DMS53 treated with DMSO at 0.1 percent for 48 hours (cell line): ENCODE measurements at regions not wholly inside any gene's neighbourhood (a gene's known extent, or its start where the extent isn't known, plus 50 kb on each side); places are given as distances from the start of the nearest gene placed in this dataset.
"Not testable (repeated sequence)": the region's sequence is repeated elsewhere in the genome, so short reads cannot be mapped to it uniquely, and the experiment has no call there.

Experiments used
- DNase-seq: peaks from one replicate; lab custom pipeline; 2025; ENCODE audit not compliant: unreplicated experiment; lab: John Stamatoyannopoulos, UW

DNA sequence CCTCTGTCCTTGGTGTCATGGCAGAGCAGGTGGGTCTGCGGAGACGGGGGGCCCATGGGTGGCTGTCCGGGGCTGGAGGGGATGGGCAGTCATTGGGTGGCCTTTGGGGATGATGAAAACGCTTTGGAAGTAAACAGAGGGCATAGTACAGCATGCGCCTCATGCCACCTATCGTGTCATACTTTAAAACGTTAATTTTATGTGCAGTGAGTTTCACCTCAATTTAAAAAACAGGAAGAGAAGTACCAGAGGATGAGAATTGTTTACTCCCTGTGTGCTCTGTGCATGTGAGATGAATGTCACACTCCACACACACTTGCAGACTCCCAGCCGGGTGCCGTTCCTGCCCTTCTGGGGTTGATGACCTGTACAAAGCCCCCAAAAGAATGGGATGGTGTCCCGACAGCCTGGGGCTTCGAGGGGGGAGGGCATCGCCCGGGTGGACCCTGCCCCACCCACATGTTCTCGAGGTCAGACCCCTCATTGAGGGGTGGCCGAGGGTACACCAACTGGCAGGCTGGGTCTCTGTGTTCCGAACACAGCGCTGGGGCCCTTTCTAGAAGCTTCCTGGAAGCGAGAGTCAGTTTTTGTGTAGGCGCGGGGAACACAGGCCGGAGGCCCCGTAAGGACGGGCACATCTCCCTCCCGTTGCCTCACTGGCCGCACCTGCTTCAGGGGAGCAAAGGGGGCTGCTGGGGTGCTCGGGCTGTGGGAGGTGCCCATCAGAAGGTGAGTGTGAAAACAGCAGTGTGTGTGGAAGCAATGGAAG, 153.2 kb downstream of the LAT start:
- DNase-seq = not testable (repeated sequence)

DNA sequence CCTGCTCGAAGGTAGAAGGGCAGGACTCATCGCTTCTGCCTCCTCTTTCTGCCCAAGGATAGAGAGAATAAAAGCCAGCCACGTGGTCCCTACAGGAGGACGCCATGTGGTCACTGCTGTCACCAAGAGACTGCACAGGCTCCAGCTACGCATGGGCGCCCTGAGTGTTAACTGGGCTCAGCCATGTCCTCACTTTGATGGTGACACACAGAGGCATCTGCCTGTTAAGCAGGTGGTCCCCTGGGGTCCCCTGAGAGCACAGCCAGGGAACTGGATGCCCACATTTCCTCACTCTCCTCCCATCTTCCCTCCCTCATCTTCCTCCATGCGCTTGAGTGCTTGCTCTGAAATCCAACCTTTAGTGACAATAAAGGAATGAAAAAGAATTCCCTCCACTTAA, 152.6 kb downstream of the LAT start:
- not testable (repeated sequence) for DNase-seq

- DNase-seq = not testable (repeated sequence)
These were observed 152.1 kb downstream of the LAT start for GRCh38 chr16:29136916-29137315.

- not testable (repeated sequence) for DNase-seq
These were observed 151.3 kb downstream of the LAT start for GRCh38 chr16:29136046-29136696.

GRCh38 chr16:29135098-29135497, 150.2 kb downstream of the LAT start:
- not testable (repeated sequence) for DNase-seq

DNA sequence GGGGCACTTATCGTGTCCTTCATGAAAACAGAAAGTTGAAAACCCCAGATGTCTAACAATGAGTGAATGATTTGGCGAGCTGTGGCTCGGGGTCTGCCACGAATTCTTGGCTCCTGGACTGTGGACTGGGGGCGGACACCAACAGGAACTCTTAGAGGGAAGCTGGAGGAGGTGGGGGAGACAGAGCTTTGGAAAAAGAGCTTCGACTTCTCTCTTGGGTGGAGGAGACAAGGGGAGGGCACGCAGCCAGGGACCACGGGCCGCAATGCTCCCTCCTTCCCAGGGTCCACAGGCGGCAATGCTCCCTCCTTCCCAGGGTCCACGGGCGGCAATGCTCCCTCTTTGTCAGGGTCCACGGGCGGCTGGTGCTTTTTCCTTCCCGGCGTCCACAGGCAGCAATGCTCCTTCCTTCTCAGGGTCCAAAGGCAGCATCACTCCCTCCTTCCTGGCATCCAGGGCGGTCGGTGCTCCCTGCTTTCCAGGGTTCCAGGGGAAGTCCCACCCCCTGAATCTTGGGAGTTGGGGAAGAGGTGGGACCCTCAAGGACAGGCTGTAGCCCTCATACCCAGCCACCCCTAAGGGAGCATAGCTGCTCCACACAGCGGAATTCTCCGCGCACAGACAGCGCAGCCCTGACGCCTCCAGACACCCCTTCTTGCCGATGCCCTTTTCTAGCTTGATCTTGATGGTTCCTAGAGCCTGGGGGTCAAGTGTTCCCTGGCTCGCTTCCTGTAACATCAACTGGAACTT, 149.0 kb downstream of the LAT start:
- not testable (repeated sequence) for DNase-seq

DNA sequence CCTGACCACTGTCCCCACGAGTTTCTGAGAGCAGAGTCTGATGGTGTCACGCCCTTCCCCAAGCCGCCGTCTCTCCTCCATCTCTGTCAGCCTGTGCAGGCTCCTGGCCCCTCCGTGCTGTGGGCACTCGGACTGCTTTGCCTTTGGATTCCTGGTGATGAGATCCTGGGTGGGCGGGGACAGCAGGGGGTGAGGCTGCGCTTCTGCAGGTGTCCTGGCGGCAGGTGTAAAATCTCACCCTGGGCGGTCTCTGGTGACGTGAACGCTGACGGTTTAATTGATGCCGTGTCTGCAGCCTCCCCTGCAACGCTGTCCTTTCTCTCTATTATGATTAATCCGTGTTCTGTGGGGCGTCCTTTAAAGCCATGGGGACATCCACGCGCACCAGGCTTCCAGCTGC, 148.0 kb downstream of the LAT start:
- DNase-seq = not testable (repeated sequence)

DNA sequence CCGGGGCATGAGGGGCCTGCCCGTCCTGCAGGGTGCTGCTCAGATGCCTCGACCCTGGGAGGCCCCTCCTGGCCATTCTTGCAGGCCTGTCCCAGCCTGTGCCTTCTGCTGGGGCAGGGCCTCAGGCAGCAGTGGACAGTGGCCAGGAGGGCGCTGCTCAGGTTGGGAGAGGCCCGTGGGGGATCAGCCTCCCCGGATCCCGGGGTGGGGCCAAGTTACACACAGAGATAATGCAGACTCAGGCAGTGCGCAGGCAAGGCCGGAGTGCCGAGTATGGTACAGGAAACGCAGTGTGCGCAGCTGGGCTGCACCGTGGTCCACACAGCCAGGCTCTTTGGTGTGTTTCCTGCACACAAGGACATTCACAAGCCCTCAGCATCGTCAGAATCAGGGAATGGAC, 147.6 kb downstream of the LAT start:
- not testable (repeated sequence) for DNase-seq

DNA sequence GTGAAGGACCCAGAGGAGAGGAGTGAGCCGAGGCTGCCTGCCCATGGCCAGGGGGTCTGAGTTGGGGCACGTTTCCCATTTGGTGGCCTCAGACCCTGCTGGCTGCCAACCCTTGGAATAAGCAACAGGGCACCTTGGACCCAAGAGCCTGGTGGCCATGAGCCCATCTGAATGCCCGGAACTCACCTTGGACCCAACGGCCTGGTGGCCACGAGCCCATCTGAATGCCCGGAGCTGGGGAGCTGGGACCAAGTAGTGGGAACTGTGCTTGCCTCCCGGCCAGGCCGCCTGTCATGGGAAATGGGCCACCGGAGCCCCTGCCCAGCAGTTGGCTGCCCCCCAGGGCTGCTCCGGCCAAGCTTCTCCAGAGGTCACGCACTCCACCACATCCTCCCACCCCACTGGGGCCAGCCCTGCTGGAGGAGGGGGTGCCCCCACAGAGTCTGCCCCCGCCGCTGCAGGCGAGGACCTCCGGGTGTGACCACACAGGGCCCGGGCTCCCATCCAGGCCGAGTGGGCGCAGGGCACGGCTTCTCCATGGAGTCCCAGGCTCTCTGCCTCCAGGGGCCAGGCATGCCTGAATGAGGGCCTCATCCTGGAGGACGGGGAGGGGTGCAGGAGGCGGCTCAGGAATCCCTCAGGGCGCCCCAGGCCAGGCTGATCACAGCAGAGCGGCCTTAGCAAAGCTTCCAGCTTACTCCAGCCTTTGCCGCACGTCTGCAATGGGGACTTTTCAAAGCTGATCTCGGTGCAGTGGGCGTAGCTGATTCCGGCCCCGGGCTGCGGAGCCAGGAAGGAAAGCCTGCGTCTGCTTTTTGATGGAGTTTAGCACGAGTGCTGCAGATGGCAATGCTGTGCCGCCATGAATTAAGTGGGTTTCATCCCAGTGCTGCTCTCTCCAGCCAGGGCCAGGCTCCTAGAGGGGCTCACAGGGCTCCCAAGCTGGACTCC, 146.3 kb downstream of the LAT start:
- not testable (repeated sequence) for DNase-seq

- not testable (repeated sequence) for DNase-seq
These were observed 145.4 kb downstream of the LAT start for GRCh38 chr16:29130131-29130711.

GRCh38 chr16:29129458-29130038, 144.7 kb downstream of the LAT start:
- DNase-seq = not testable (repeated sequence)

GRCh38 chr16:29128732-29129457, 144.0 kb downstream of the LAT start:
- DNase-seq = not testable (repeated sequence)

GRCh38 chr16:29127806-29128420, 143.1 kb downstream of the LAT start:
- not testable (repeated sequence) for DNase-seq

DNA sequence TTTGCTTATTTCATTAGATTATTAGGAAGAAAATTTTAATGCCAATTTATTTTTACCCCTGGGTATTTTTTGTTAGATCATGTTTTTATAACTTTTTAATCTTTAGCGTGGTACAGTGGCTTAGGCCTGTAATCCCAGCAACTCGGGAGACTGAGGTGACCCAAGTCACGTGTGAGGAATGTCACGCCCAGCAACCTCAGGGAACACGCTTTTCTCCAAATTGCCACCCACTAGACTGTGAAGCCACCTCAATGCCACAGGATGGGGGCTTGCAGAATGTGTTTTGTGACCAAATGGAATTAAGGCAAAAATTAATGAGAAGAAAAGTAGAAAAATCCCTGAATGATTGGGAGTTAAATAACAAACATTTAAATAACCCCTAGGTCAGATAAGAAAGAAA, 141.8 kb downstream of the LAT start:
- DNase-seq = no peak

GRCh38 chr16:29126057-29126494, 141.2 kb downstream of the LAT start:
- no peak for DNase-seq

- DNase-seq = no peak
These were observed 140.0 kb downstream of the LAT start for GRCh38 chr16:29124828-29125227.

DNA sequence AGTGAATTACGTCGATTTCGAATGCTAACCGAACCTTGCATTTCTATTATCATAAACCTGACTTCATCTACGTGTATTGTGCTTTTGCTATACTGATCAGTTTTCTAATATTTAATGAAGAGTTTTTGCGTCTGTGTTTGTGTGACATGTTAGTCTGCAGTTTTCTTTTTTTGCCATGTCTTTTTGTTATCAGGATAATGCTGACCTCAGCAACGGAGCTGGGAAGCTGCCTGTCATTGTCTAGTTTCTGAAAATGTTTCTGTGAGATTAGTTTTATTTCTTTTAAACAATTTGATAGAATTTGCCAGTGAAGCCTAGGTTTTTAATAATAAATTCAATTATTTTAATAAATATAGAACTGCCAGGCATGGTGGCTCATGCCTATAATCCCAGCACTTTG, 139.3 kb downstream of the LAT start:
- not testable (repeated sequence) for DNase-seq

DNA sequence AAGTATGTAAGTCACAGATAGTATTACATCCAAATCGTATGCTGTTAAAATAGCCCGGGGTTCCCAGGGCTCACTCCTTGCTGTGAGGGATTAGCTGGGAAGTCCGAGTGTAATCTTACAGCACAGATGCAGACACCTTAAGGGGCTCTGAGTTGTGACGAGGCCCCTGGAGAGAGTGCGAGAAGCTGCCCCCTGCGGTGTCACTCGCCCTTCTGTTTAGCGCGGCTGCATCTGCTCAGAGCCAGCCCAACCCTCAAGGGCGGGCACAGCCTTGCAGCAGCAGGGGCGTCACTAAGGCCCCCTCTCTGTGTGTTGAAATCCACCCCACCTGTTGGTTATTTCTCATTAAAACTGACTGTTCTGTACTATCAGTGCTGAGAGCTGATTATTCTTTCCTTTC, 135.8 kb downstream of the LAT start:
- DNase-seq = not testable (repeated sequence)
